ENCODE measurements at regions not wholly inside any gene's neighbourhood (a gene's known extent, or its start where the extent isn't known, plus 50 kb on each side); places are given as distances from the start of the nearest gene placed in this dataset.

- no peak for TF ChIP-seq CTCF (IDR thresholded peaks at IDR 0.05)
- no peak for TF ChIP-seq TEAD4 (IDR thresholded peaks at IDR 0.05; ENCODE audit: borderline replicate concordance, insufficient read depth)
- TF ChIP-seq RXRA (IDR thresholded peaks at IDR 0.05; ENCODE audit: borderline replicate concordance, low read depth) = no peak
- no peak for TF ChIP-seq RAD21 (IDR thresholded peaks at IDR 0.05; ENCODE audit: low read length)
- no peak for TF ChIP-seq CHD2 (IDR thresholded peaks at IDR 0.05; ENCODE audit: low read length, partially characterized antibody)
- no peak for TF ChIP-seq FOSL2 (IDR thresholded peaks at IDR 0.05; ENCODE audit: borderline replicate concordance, low read depth)
- no peak for TF ChIP-seq GABPA (IDR thresholded peaks at IDR 0.05; ENCODE audit: low read depth)
These were observed 562.8 kb upstream of the BTBD3 start (continued) for GRCh38 chr20:11354846-11355245.

GRCh38 chr20:11355345-11355744 lies 562.3 kb upstream of the BTBD3 start:
- DNase-seq = no peak
- Histone ChIP-seq H3K9me2 (no peaks in the 10 kb centered on the region), H3K36me3 (replicated peaks in 1 of 2; ENCODE audit: control insufficient read depth in 1 of 2, insufficient read depth in 2 of 2, low read length in 1 of 2) (no peaks in the 10 kb centered on the region), H2AFZ (ENCODE audit: low read depth) (no peak overlapping the region), H3K27ac (ENCODE audit: low read depth in 2 of 2, low read length in 1 of 2) (no peak overlapping the region), H4K20me1 (ENCODE audit: insufficient read depth) (no peaks in the 10 kb centered on the region), H3K9me3 (no peaks in the 10 kb centered on the region), H3K4me3 (ENCODE audit: low read depth in 2 of 2, low read length in 1 of 2) (no peak overlapping the region), H3K27me3 (ENCODE audit: insufficient read depth) (no peaks in the 10 kb centered on the region), H3K4me2 (no peak overlapping the region), H3K4me1 (ENCODE audit: control insufficient read depth in 1 of 2, insufficient read depth in 2 of 2, low read depth in 1 of 2, low read length in 1 of 2) (no peaks in the 10 kb centered on the region), H3K79me2 (ENCODE audit: insufficient read depth) (no peaks in the 10 kb centered on the region), H3K9ac (no peak overlapping the region), H3F3A (replicated peaks; ENCODE audit: insufficient read depth) (no peaks in the 10 kb centered on the region)
- ChIA-PET CTCF (no interaction called here), POLR2A (no interaction called here)
- no peak for TF ChIP-seq FOSL2 (IDR thresholded peaks at IDR 0.05; ENCODE audit: borderline replicate concordance, low read depth)
- TF ChIP-seq RCOR1 (IDR thresholded peaks at IDR 0.05; ENCODE audit: low read length) = no peak
- TF ChIP-seq MAX (IDR thresholded peaks at IDR 0.05; ENCODE audit: low read depth) = no peak
- WGBS (ENCODE audit: low lambda C conversion rate) = 29% methylated on average over 3 of the region's 3 CpGs

GRCh38 chr20:11356061-11356460 lies 561.6 kb upstream of the BTBD3 start:
- Histone ChIP-seq H3K4me1 (ENCODE audit: control insufficient read depth in 1 of 2, insufficient read depth in 2 of 2, low read depth in 1 of 2, low read length in 1 of 2) (no peaks in the 10 kb centered on the region), H3K9me2 (no peaks in the 10 kb centered on the region), H3K36me3 (replicated peaks in 1 of 2; ENCODE audit: control insufficient read depth in 1 of 2, insufficient read depth in 2 of 2, low read length in 1 of 2) (no peaks in the 10 kb centered on the region), H3K27me3 (ENCODE audit: insufficient read depth) (no peaks in the 10 kb centered on the region), H4K20me1 (ENCODE audit: insufficient read depth) (no peaks in the 10 kb centered on the region), H3K4me2 (no peak overlapping the region), H3K79me2 (ENCODE audit: insufficient read depth) (no peaks in the 10 kb centered on the region), H3K4me3 (ENCODE audit: low read depth in 2 of 2, low read length in 1 of 2) (no peak overlapping the region), H3K9me3 (no peaks in the 10 kb centered on the region), H2AFZ (ENCODE audit: low read depth) (no peak overlapping the region), H3K27ac (ENCODE audit: low read depth in 2 of 2, low read length in 1 of 2) (no peak overlapping the region), H3K9ac (no peak overlapping the region), H3F3A (replicated peaks; ENCODE audit: insufficient read depth) (no peaks in the 10 kb centered on the region)
- no peak for TF ChIP-seq JUND (IDR thresholded peaks at IDR 0.05)
- TF ChIP-seq MAX (IDR thresholded peaks at IDR 0.05; ENCODE audit: low read depth) = no peak
- no peak for TF ChIP-seq ZBTB33 (IDR thresholded peaks at IDR 0.05; ENCODE audit: borderline replicate concordance, low read depth)
- no peak for TF ChIP-seq REST (IDR thresholded peaks at IDR 0.05; ENCODE audit: low read depth, low read length)
- TF ChIP-seq GABPA (IDR thresholded peaks at IDR 0.05; ENCODE audit: low read depth) = no peak
- no peak for TF ChIP-seq RAD21 (IDR thresholded peaks at IDR 0.05; ENCODE audit: low read length)
- no peak for TF ChIP-seq RCOR1 (IDR thresholded peaks at IDR 0.05; ENCODE audit: low read length)
- TF ChIP-seq USF1 (IDR thresholded peaks at IDR 0.05; ENCODE audit: borderline replicate concordance, low read depth) = no peak
- WGBS (ENCODE audit: low lambda C conversion rate) = 31% methylated on average over 3 of the region's 3 CpGs
- CTCF ChIA-PET = no interaction called here
- POLR2A ChIA-PET = no interaction called here
- DNase-seq = no peak
